ENCODE measurements at regions not wholly inside any gene's neighbourhood (a gene's known extent, or its start where the extent isn't known, plus 50 kb on each side); places are given as distances from the start of the nearest gene placed in this dataset.

GRCh38 chr16:87061243-87061920, 255.8 kb downstream of the C16orf95 start:
- TF ChIP-seq REST (IDR thresholded peaks at IDR 0.05) (no peak), EGR1 (IDR thresholded peaks at IDR 0.05; ENCODE audit: low read depth in 2 of 2) (no peak), CTCF (IDR thresholded peaks at IDR 0.05; ENCODE audit: low read depth, low read length, missing input control) (no peak), RAD21 (IDR thresholded peaks at IDR 0.05) (no peak), ZBTB33 (IDR thresholded peaks at IDR 0.05) (no peak), SP1 (IDR thresholded peaks at IDR 0.05) (no peak), ATF3 (IDR thresholded peaks at IDR 0.05) (no peak), JUND (IDR thresholded peaks at IDR 0.05) (no peak), MAX (IDR thresholded peaks at IDR 0.05) (no peak)

All from liver (tissue), 3 donors.